Endothelial cell of umbilical vein (primary cell): ENCODE measurements at regions not wholly inside any gene's neighbourhood (a gene's known extent, or its start where the extent isn't known, plus 50 kb on each side); places are given as distances from the start of the nearest gene placed in this dataset.

Experiments used
- BruUV-seq: library from RNA; stranded (reverse); fragments of 400-500 nt; replicated peaks from 2 replicates; lab custom pipeline; 2021; lab: Mats Ljungman, UMichigan
- CTCF ChIA-PET: fragments of 300-600, 350-600 bp; sonication (Branson Sonifier 250); formaldehyde crosslinking; loops from one replicate; lab custom pipeline; 2021; ENCODE audit warnings: antibody characterized with exemption, inconsistent platforms; lab: Charles Lee
- POLR2A ChIA-PET: fragments of 300-600, 350-600 bp; sonication (Branson Sonifier 250); formaldehyde crosslinking; loops from one replicate; lab custom pipeline; 2021; ENCODE audit warnings: antibody characterized with exemption, inconsistent platforms; lab: Charles Lee
- DNase-seq: peaks from one replicate; pipeline ENCODE4 v3.0.0-alpha.2; 2011; ENCODE audit warnings: low read depth, low spot score
- FAIRE-seq: peaks from 2 replicates; lab custom pipeline; 2011; peaks lifted over from hg19 to GRCh38; lab: Jason Lieb, UNC
- H2AFZ ChIP-seq: 2 replicates; pipeline ENCODE4 v1.6.0; 2012; ENCODE audit warnings: low read depth, low read length, control low read depth, inconsistent platforms
- H3K27ac ChIP-seq: 2 replicates; pipeline ENCODE4 v1.5.1; 2011; ENCODE audit warnings: low read depth, mild to moderate bottlenecking, control low read depth, low read length, moderate library complexity; ENCODE audit not compliant: insufficient read depth
- H3K27me3 ChIP-seq, 2 experiments: 2 replicates each; pipeline versions ENCODE4 v1.6.0 to v1.6.1; 2011; ENCODE audit warnings: low read length in 2 of 2, mixed read lengths in 1 of 2; ENCODE audit not compliant: control insufficient read depth in 2 of 2, insufficient read depth in 2 of 2
- H3K36me3 ChIP-seq, 2 experiments: 2 replicates in 1 of 2; 3 replicates in 1 of 2; pipeline ENCODE4 v1.5.1; 2011; ENCODE audit warnings: low read length in 2 of 2, mild to moderate bottlenecking in 1 of 2, moderate library complexity in 1 of 2; ENCODE audit not compliant: control insufficient read depth in 2 of 2, insufficient read depth in 2 of 2; ENCODE audit errors: extremely low read depth in 1 of 2
- H3K4me1 ChIP-seq: 3 replicates; pipeline ENCODE4 v1.5.1; 2011; ENCODE audit warnings: mild to moderate bottlenecking, low read length; ENCODE audit not compliant: control insufficient read depth, insufficient read depth; ENCODE audit errors: extremely low read depth
- H3K4me2 ChIP-seq: 2 replicates; pipeline ENCODE4 v1.6.1; 2011; ENCODE audit warnings: low read length, control low read depth, mixed read lengths; ENCODE audit not compliant: insufficient read depth
- H3K4me3 ChIP-seq, 3 experiments: fragments of 200-600 bp in 1 of 3; sonication (generic), shearing (Covaris generic) in 1 of 3; replicated peaks in 1 of 3; 2 replicates each; pipeline ENCODE4 v1.5.1; 2011 to 2016; ENCODE audit warnings: control low read depth in 3 of 3, low read length in 3 of 3, mild to moderate bottlenecking in 2 of 3, inconsistent platforms in 1 of 3, low read depth in 1 of 3, moderate library complexity in 1 of 3; ENCODE audit not compliant: insufficient read depth in 1 of 3
- H3K79me2 ChIP-seq: 2 replicates; pipeline ENCODE4 v1.6.0; 2012; ENCODE audit warnings: low read length, inconsistent platforms; ENCODE audit not compliant: control insufficient read depth, insufficient read depth
- H3K9ac ChIP-seq: replicated peaks from 2 replicates; pipeline ENCODE3; 2011; ENCODE audit warnings: low read length, control low read depth; ENCODE audit not compliant: insufficient read depth; ENCODE audit errors: extremely low read depth
- H3K9me1 ChIP-seq: replicated peaks from 3 replicates; pipeline ENCODE4 v1.6.0; 2011; ENCODE audit warnings: mild to moderate bottlenecking, low read length; ENCODE audit not compliant: control insufficient read depth, insufficient read depth; ENCODE audit errors: extremely low read depth
- H3K9me3 ChIP-seq: replicated peaks from 2 replicates; pipeline ENCODE4 v1.5.1; 2012; ENCODE audit warnings: low read length, inconsistent platforms; ENCODE audit not compliant: control insufficient read depth, insufficient read depth
- H4K20me1 ChIP-seq: replicated peaks from 2 replicates; pipeline ENCODE3; 2011; ENCODE audit warnings: mild to moderate bottlenecking, low read length; ENCODE audit not compliant: control insufficient read depth, insufficient read depth; ENCODE audit errors: extremely low read depth
- EZH2 ChIP-seq: IDR thresholded peaks from 2 replicates; pipeline ENCODE4 v1.6.1; 2012; ENCODE audit warnings: borderline replicate concordance, low read depth, mild to moderate bottlenecking, moderate library complexity, low read length, inconsistent platforms; ENCODE audit not compliant: severe bottlenecking
- FOS ChIP-seq: IDR thresholded peaks from 2 replicates; pipeline ENCODE4 v1.6.1; 2011; ENCODE audit warnings: mild to moderate bottlenecking, low read length, moderate library complexity, borderline replicate concordance; ENCODE audit not compliant: insufficient read depth
- GATA2 ChIP-seq: IDR thresholded peaks from 2 replicates; pipeline ENCODE4 v1.7.0; 2011; ENCODE audit warnings: low read depth, mild to moderate bottlenecking, moderate library complexity, mixed read lengths, low read length; ENCODE audit not compliant: insufficient read length, insufficient read depth
- JUN ChIP-seq: IDR thresholded peaks from 2 replicates; pipeline ENCODE4 v1.6.1; 2011; ENCODE audit warnings: borderline replicate concordance, low read depth; ENCODE audit not compliant: insufficient read length, insufficient read depth
- MYC ChIP-seq: IDR thresholded peaks from one replicate; pipeline ENCODE4 v1.6.1; 2011; ENCODE audit warnings: mild to moderate bottlenecking, low read depth, low read length
- POLR2A ChIP-seq: IDR thresholded peaks from 2 replicates; pipeline ENCODE4 v1.6.1; 2012; ENCODE audit warnings: low read depth, mild to moderate bottlenecking, control low read depth, low read length
- POLR2AphosphoS5 ChIP-seq: IDR thresholded peaks from 2 replicates; pipeline ENCODE4 v1.6.1; 2012; ENCODE audit warnings: low read depth, mild to moderate bottlenecking, control low read depth, low read length, moderate library complexity; ENCODE audit not compliant: insufficient read depth
- dilution Hi-C: fragments of 300-500 bp; cut with MboI; formaldehyde crosslinking; loops from one replicate; pipeline ENCODE4 v1.15.0; 2019; ENCODE audit warnings: low sequenced_read_pairs; ENCODE audit not compliant: extremely low pct_ligation_motif_present
- intact Hi-C: fragments of 100-400 bp; cut with micrococcal nuclease; formaldehyde crosslinking; loops from one replicate; pipeline ENCODE4 v1.10.0; 2022
- TF ChIP-seq, protein P1 (sequence below): IDR thresholded peaks from 2 replicates; pipeline ENCODE4 v1.6.1; 2011; ENCODE audit not compliant: insufficient read depth, insufficient read length
- TF ChIP-seq, protein P2 (sequence below), 2 donors: IDR thresholded peaks; 1 replicate in 1 of 2; 2 replicates in 1 of 2; pipeline ENCODE4 v1.5.1; 2011; ENCODE audit warnings: low read length in 2 of 2, mild to moderate bottlenecking in 2 of 2, moderate library complexity in 2 of 2, control low read depth in 1 of 2, inconsistent platforms in 1 of 2, low read depth in 1 of 2; ENCODE audit not compliant: insufficient read depth in 1 of 2; ENCODE audit errors: extremely low read depth in 1 of 2

GRCh38 chr5:171528865-171529614 lies 109.6 kb downstream of the FGF18 start:
- Histone ChIP-seq H3K36me3 (no peaks in the 10 kb centered on the region), H3K9me3 (no peaks in the 10 kb centered on the region), H3K4me3 (no peak overlapping the region), H3K27ac (no peak overlapping the region), H2AFZ (no peak overlapping the region), H3K9me1 (no peaks in the 10 kb centered on the region), H3K4me1 (no peaks in the 10 kb centered on the region), H3K9ac (no peak overlapping the region), H3K4me2 (no peak overlapping the region), H3K79me2 (no peaks in the 10 kb centered on the region), H4K20me1 (no peaks in the 10 kb centered on the region), H3K27me3 (peaks cover 4 to 6% of the 10 kb centered on the region in 2 experiments)
- dilution Hi-C loops, result no loop called here
- intact Hi-C loops, result no loop called here
- DNase-seq, result no peak
- CTCF ChIA-PET, result no interaction called here
- TF ChIP-seq MYC (no peak), JUN (no peak), POLR2AphosphoS5 (no peak), FOS (no peak), GATA2 (no peak), EZH2 (no peak), POLR2A (no peak)
- TF ChIP-seq, protein P1, sequence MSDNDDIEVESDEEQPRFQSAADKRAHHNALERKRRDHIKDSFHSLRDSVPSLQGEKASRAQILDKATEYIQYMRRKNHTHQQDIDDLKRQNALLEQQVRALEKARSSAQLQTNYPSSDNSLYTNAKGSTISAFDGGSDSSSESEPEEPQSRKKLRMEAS, result no peak
- TF ChIP-seq, protein P2, sequence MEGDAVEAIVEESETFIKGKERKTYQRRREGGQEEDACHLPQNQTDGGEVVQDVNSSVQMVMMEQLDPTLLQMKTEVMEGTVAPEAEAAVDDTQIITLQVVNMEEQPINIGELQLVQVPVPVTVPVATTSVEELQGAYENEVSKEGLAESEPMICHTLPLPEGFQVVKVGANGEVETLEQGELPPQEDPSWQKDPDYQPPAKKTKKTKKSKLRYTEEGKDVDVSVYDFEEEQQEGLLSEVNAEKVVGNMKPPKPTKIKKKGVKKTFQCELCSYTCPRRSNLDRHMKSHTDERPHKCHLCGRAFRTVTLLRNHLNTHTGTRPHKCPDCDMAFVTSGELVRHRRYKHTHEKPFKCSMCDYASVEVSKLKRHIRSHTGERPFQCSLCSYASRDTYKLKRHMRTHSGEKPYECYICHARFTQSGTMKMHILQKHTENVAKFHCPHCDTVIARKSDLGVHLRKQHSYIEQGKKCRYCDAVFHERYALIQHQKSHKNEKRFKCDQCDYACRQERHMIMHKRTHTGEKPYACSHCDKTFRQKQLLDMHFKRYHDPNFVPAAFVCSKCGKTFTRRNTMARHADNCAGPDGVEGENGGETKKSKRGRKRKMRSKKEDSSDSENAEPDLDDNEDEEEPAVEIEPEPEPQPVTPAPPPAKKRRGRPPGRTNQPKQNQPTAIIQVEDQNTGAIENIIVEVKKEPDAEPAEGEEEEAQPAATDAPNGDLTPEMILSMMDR (IDR thresholded peaks at IDR 0.05; ENCODE audit: extremely low read depth in 1 of 2, insufficient read depth in 1 of 2, low read depth in 1 of 2, low read length in 2 of 2), result no peak
- no peak for FAIRE-seq
- POLR2A ChIA-PET, result no interaction called here
- no TSS peak for BruUV-seq
